ENCODE measurements at regions not wholly inside any gene's neighbourhood (a gene's known extent, or its start where the extent isn't known, plus 50 kb on each side); places are given as distances from the start of the nearest gene placed in this dataset.

- TF ChIP-seq POLR2A (IDR thresholded peaks at IDR 0.05; ENCODE audit: low read depth, low read length) (no peak), POLR2AphosphoS5 (IDR thresholded peaks at IDR 0.05; ENCODE audit: low read depth, low read length) (no peak), TAF1 (IDR thresholded peaks at IDR 0.05; ENCODE audit: borderline replicate concordance, low read depth, low read length) (no peak)
Observed at GRCh38 chr5:72015103-72015548, 92.1 kb upstream of the MAP1B start.
